ELR (cell line): ENCODE measurements at regions not wholly inside any gene's neighbourhood (a gene's known extent, or its start where the extent isn't known, plus 50 kb on each side); places are given as distances from the start of the nearest gene placed in this dataset.
"Not testable (repeated sequence)": the region's sequence is repeated elsewhere in the genome, so short reads cannot be mapped to it uniquely, and the experiment has no call there.

Experiments used
- DNase-seq: peaks from one replicate; pipeline ENCODE4 v3.0.0-alpha.2; 2015; ENCODE audit warnings: low read depth

GRCh38 chr12:17695495-17695894 lies 394.5 kb downstream of the RERGL start:
- no peak for DNase-seq

GRCh38 chr12:17691369-17691768 lies 398.6 kb downstream of the RERGL start:
- no peak for DNase-seq

- DNase-seq: no peak
Observed at GRCh38 chr12:17680220-17680619, 409.8 kb downstream of the RERGL start.

GRCh38 chr12:17666641-17667324 lies 423.2 kb downstream of the RERGL start:
- no peak for DNase-seq

- no peak for DNase-seq
Observed at GRCh38 chr12:17665839-17666238, 424.2 kb downstream of the RERGL start.

- peak; percentile 36 for DNase-seq
Observed at GRCh38 chr12:17661250-17661649, 428.7 kb downstream of the RERGL start.

GRCh38 chr12:17652436-17652835 lies 437.6 kb downstream of the RERGL start:
- no peak for DNase-seq

GRCh38 chr12:17642340-17642650 lies 447.7 kb downstream of the RERGL start:
- no peak for DNase-seq

- no peak for DNase-seq
Observed at GRCh38 chr12:17640615-17641014, 449.4 kb downstream of the RERGL start.

- no peak for DNase-seq
Observed at GRCh38 chr12:17618831-17619230, 471.2 kb downstream of the RERGL start.

GRCh38 chr12:17609701-17610100 lies 480.3 kb downstream of the RERGL start:
- no peak for DNase-seq

GRCh38 chr12:17609153-17609552 lies 480.8 kb downstream of the RERGL start:
- peak; percentile 64 for DNase-seq

- DNase-seq: no peak
Observed at GRCh38 chr12:17595111-17595510, 494.9 kb downstream of the RERGL start.

- no peak for DNase-seq
Observed at GRCh38 chr12:17593715-17594406, 496.1 kb downstream of the RERGL start.

- peak; percentile 43 for DNase-seq
Observed at GRCh38 chr12:17592472-17592871, 497.5 kb downstream of the RERGL start.

GRCh38 chr12:17591005-17591681 lies 498.9 kb downstream of the RERGL start:
- no peak for DNase-seq

- peak; percentile 67 for DNase-seq
Observed at GRCh38 chr12:17588968-17589367, 501.0 kb downstream of the RERGL start.

GRCh38 chr12:17579205-17580026 lies 510.6 kb downstream of the RERGL start:
- DNase-seq: no peak

GRCh38 chr12:17577405-17577804 lies 512.6 kb downstream of the RERGL start:
- no peak for DNase-seq

- no peak for DNase-seq
Observed at GRCh38 chr12:17572250-17572649, 517.7 kb downstream of the RERGL start.

GRCh38 chr12:17571047-17571446 lies 518.9 kb downstream of the RERGL start:
- DNase-seq: no peak

GRCh38 chr12:17564630-17565029 lies 525.4 kb downstream of the RERGL start:
- not testable (repeated sequence) for DNase-seq
